H9 (cell line): ENCODE measurements at regions not wholly inside any gene's neighbourhood (a gene's known extent, or its start where the extent isn't known, plus 50 kb on each side); places are given as distances from the start of the nearest gene placed in this dataset.

Experiments used
- DNase-seq: peaks from one replicate; pipeline ENCODE4 v3.0.0-alpha.2; 2017
- H2AFZ ChIP-seq: one replicate; pipeline ENCODE4 v1.6.1; 2013; ENCODE audit warnings: mild to moderate bottlenecking, low read length, control low read depth, moderate library complexity
- H2AK5ac ChIP-seq: 2 replicates; pipeline ENCODE4 v1.6.1; 2013; ENCODE audit warnings: low read length, control low read depth, mixed read lengths; ENCODE audit not compliant: insufficient read length
- H2BK120ac ChIP-seq: one replicate; pipeline ENCODE4 v1.6.1; 2013; ENCODE audit warnings: low read depth, mild to moderate bottlenecking, low read length, control low read depth, inconsistent platforms; ENCODE audit not compliant: poor library complexity, severe bottlenecking
- H2BK12ac ChIP-seq: 2 replicates; pipeline ENCODE4 v1.6.1; 2013; ENCODE audit warnings: low read length, control low read depth, mixed read lengths, low read depth; ENCODE audit not compliant: insufficient read length
- H2BK15ac ChIP-seq: 2 replicates; pipeline ENCODE4 v1.6.1; 2013; ENCODE audit warnings: low read depth, low read length, control low read depth
- H2BK20ac ChIP-seq: one replicate; pipeline ENCODE4 v1.6.1; 2013; ENCODE audit warnings: low read depth, mild to moderate bottlenecking, low read length, control low read depth, inconsistent platforms; ENCODE audit not compliant: poor library complexity, severe bottlenecking
- H2BK5ac ChIP-seq: 2 replicates; pipeline ENCODE4 v1.6.1; 2013; ENCODE audit warnings: low read length, control low read depth, mixed read lengths; ENCODE audit not compliant: insufficient read length
- H3K14ac ChIP-seq: 2 replicates; pipeline ENCODE4 v1.6.1; 2013; ENCODE audit warnings: low read length, control low read depth; ENCODE audit not compliant: insufficient read depth
- H3K18ac ChIP-seq: 2 replicates; pipeline ENCODE4 v1.6.1; 2013; ENCODE audit warnings: low read depth, mild to moderate bottlenecking, mixed read lengths, low read length, control low read depth; ENCODE audit not compliant: insufficient read length
- H3K23ac ChIP-seq: 2 replicates; pipeline ENCODE4 v1.6.1; 2013; ENCODE audit warnings: low read length, control low read depth, mixed read lengths, low read depth; ENCODE audit not compliant: insufficient read length
- H3K23me2 ChIP-seq: 2 replicates; pipeline ENCODE4 v1.6.1; 2013; ENCODE audit warnings: low read depth, mild to moderate bottlenecking, mixed read lengths, low read length, control low read depth; ENCODE audit not compliant: insufficient read length, poor library complexity, severe bottlenecking
- H3K27ac ChIP-seq: 2 replicates; pipeline ENCODE4 v1.5.1; 2013; ENCODE audit warnings: low read length, control low read depth, mixed read lengths, low read depth; ENCODE audit not compliant: insufficient read length
- H3K27me3 ChIP-seq: 2 replicates; pipeline ENCODE4 v1.6.1; 2013; ENCODE audit warnings: low read length, control low read depth, inconsistent platforms; ENCODE audit not compliant: insufficient read depth
- H3K4ac ChIP-seq: 2 replicates; pipeline ENCODE4 v1.6.1; 2013; ENCODE audit warnings: low read depth, mild to moderate bottlenecking, control low read depth, inconsistent platforms, low read length, moderate library complexity
- H3K4me1 ChIP-seq: 2 replicates; pipeline ENCODE4 v1.6.1; 2013; ENCODE audit warnings: low read length, control low read depth, inconsistent platforms; ENCODE audit not compliant: insufficient read depth
- H3K4me2 ChIP-seq: 2 replicates; pipeline ENCODE4 v1.6.1; 2013; ENCODE audit warnings: low read length, control low read depth, mixed read lengths; ENCODE audit not compliant: insufficient read length, insufficient read depth
- H3K56ac ChIP-seq: 2 replicates; pipeline ENCODE4 v1.6.1; 2013; ENCODE audit warnings: low read depth, mild to moderate bottlenecking, mixed read lengths, low read length, control low read depth; ENCODE audit not compliant: insufficient read length
- H3K79me1 ChIP-seq: 2 replicates; pipeline ENCODE4 v1.6.1; 2013; ENCODE audit warnings: low read depth, mild to moderate bottlenecking, moderate library complexity, low read length, control low read depth, inconsistent platforms; ENCODE audit not compliant: insufficient read depth, poor library complexity, severe bottlenecking
- H3K79me2 ChIP-seq: 2 replicates; pipeline ENCODE4 v1.6.1; 2013; ENCODE audit warnings: low read length, control low read depth, inconsistent platforms; ENCODE audit not compliant: insufficient read depth
- H3K9ac ChIP-seq: 2 replicates; pipeline ENCODE4 v1.6.1; 2013; ENCODE audit warnings: low read length, control low read depth, mixed read lengths; ENCODE audit not compliant: insufficient read length; ENCODE audit errors: extremely low read depth
- H3K9me3 ChIP-seq: one replicate; pipeline ENCODE4 v1.6.1; 2013; ENCODE audit warnings: low read depth, low read length, inconsistent platforms; ENCODE audit not compliant: control insufficient read depth
- H3T11ph ChIP-seq: one replicate; pipeline ENCODE4 v1.6.1; 2013; ENCODE audit warnings: mild to moderate bottlenecking, low read length, control low read depth, inconsistent platforms
- H4K20me1 ChIP-seq: one replicate; pipeline ENCODE4 v1.6.1; 2013; ENCODE audit not compliant: control insufficient read depth, insufficient read length, insufficient read depth
- H4K5ac ChIP-seq: 2 replicates; pipeline ENCODE4 v1.6.1; 2013; ENCODE audit warnings: low read depth, mild to moderate bottlenecking, mixed read lengths, low read length, control low read depth; ENCODE audit not compliant: insufficient read length
- H4K8ac ChIP-seq: replicated peaks from 2 replicates; pipeline ENCODE4 v1.6.1; 2013; ENCODE audit warnings: low read length, control low read depth, mixed read lengths, low read depth; ENCODE audit not compliant: insufficient read length
- H4K91ac ChIP-seq: 2 replicates; pipeline ENCODE4 v1.6.1; 2013; ENCODE audit warnings: low read depth, mild to moderate bottlenecking, moderate library complexity, mixed read lengths, low read length, control low read depth; ENCODE audit not compliant: insufficient read length
- H3K27ac Mint-ChIP-seq, 3 experiments: 2 replicates in 2 of 3; 3 replicates in 1 of 3; pipeline ENCODE4 v1.8.0; 2020 to 2021; ENCODE audit warnings: mixed read lengths in 3 of 3, mild to moderate bottlenecking in 1 of 3, moderate library complexity in 1 of 3
- H3K27me3 Mint-ChIP-seq: 2 replicates; pipeline ENCODE4 v1.8.0; 2021; ENCODE audit warnings: low read depth, mild to moderate bottlenecking, moderate library complexity, mixed read lengths
- H3K36me3 Mint-ChIP-seq, 3 experiments: 2 replicates in 2 of 3; 3 replicates in 1 of 3; pipeline ENCODE4 v1.8.0; 2020 to 2021; ENCODE audit warnings: low read depth in 3 of 3, mixed read lengths in 3 of 3; ENCODE audit not compliant: insufficient read depth in 1 of 3
- H3K4me1 Mint-ChIP-seq, 2 experiments: 2 replicates each; pipeline ENCODE4 v1.8.0; 2020; ENCODE audit warnings: mixed read lengths in 2 of 2
- H3K4me3 Mint-ChIP-seq, 2 experiments: 2 replicates in 1 of 2; 3 replicates in 1 of 2; pipeline ENCODE4 v1.8.0; 2020 to 2021; ENCODE audit warnings: mild to moderate bottlenecking in 2 of 2, mixed read lengths in 2 of 2, moderate library complexity in 1 of 2
- H3K9me3 Mint-ChIP-seq, 2 experiments: 2 replicates in 1 of 2; 3 replicates in 1 of 2; pipeline ENCODE4 v1.8.0; 2020; ENCODE audit warnings: mild to moderate bottlenecking in 2 of 2, mixed read lengths in 2 of 2, moderate library complexity in 1 of 2
- CTCF ChIP-seq: fragments of 200-600 bp; sonication (generic); conservative IDR thresholded peaks from 3 replicates; pipeline ENCODE4 v1.8.0; 2021; ENCODE audit warnings: antibody characterized with exemption, mild to moderate bottlenecking
- WGBS: extraction: QIAGEN DNeasy Blood & Tissue Kit; methylation state at CpG from one replicate; pipeline ENCODE4 v1.1.7; 2013; ENCODE audit warnings: missing lambda C conversion rate, low lambda C conversion rate, mixed read lengths; ENCODE audit not compliant: insufficient read length; ENCODE audit errors: extremely low coverage; 5-methylcytosine and 5-hydroxymethylcytosine counted together

- Histone ChIP-seq H2BK120ac (no peak overlapping the region), H3K23ac (no peak overlapping the region), H2BK12ac (no peak overlapping the region), H3K14ac (no peak overlapping the region), H2BK20ac (no peak overlapping the region), H3K18ac (no peak overlapping the region), H4K91ac (no peak overlapping the region), H3K27ac (no peak overlapping the region), H2AFZ (no peak overlapping the region), H4K5ac (no peak overlapping the region), H4K8ac (no peak overlapping the region), H3K23me2 (no peaks in the 10 kb centered on the region), H4K20me1 (no peaks in the 10 kb centered on the region), H3K79me1 (no peaks in the 10 kb centered on the region), H3K9me3 (no peaks in the 10 kb centered on the region), H3K4me2 (no peak overlapping the region), H3K9ac (no peak overlapping the region), H3K27me3 (no peaks in the 10 kb centered on the region), H3K56ac (no peak overlapping the region), H2BK5ac (no peak overlapping the region), H2AK5ac (no peak overlapping the region), H3T11ph (no peak overlapping the region), H2BK15ac (no peak overlapping the region), H3K4me1 (no peaks in the 10 kb centered on the region), H3K79me2 (no peaks in the 10 kb centered on the region), H3K4ac (no peak overlapping the region)
- H3K4me1 Mint-ChIP-seq = no peaks in the 10 kb centered on the region; a peak in 1 of 4 replicates
- H3K36me3 Mint-ChIP-seq = no peaks in the 10 kb centered on the region
- no peaks in the 10 kb centered on the region; a peak in 2 of 5 replicates for H3K9me3 Mint-ChIP-seq
- TF ChIP-seq CTCF = no peak
- no peak overlapping the region; a peak in 1 of 7 replicates for H3K27ac Mint-ChIP-seq
- no peak overlapping the region for H3K4me3 Mint-ChIP-seq
- no peak for DNase-seq
- WGBS = no CpG with 5 or more reads among the region's 6 CpGs
- no peaks in the 10 kb centered on the region for H3K27me3 Mint-ChIP-seq
Measured at GRCh38 chr14:85040046-85040685, 489.8 kb upstream of the FLRT2 start.
